DMS153 (cell line): ENCODE measurements at regions not wholly inside any gene's neighbourhood (a gene's known extent, or its start where the extent isn't known, plus 50 kb on each side); places are given as distances from the start of the nearest gene placed in this dataset.
"Not testable (repeated sequence)": the region's sequence is repeated elsewhere in the genome, so short reads cannot be mapped to it uniquely, and the experiment has no call there.

ENCODE experiments used
- DNase-seq: peaks from one replicate; lab custom pipeline; 2025; lab: John Stamatoyannopoulos, UW

DNA sequence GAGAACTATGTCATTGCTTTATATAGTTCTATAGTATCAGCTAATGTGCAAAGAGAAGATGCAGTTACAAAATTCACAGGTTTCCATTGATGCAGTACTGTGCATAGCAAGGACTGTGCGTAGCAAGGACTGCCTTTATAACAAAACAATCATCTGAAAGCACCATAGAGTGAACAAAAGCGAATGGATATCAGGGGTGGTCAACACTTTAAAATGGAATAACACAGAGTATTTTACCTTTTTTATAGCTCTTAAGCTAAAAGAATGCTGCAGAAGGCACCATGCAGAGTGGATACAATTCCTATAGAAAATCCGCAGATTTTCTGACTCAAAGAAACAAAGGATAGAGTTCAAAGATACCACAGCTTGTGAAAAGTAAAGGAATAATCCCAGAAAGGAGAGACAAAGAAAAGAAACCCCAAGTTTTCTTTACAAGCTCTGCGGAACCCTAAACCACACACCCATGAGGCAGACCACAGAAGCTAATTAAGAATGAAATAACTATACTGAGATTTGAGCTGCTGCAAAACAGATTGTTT is 229.9 kb upstream of the DTNA start:
- DNase-seq: no peak

DNA sequence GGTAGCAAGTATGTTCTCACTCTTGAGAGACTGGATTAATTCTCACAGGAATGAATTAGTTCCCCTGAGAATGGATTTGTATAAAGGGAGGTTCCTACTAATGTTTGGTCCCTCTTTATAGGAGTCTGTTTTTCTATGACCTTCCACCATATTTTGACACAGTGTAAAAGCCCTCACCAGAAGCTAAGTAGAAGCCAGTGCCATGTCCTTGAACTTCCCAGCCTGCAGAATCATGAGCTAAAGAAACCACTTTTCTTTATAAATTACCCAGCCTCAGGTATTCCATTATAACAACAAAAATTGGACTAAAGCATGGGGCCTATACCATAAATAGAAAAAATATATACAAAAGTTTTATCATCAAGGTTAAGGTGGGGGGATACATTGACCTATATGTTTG is 227.9 kb upstream of the DTNA start:
- DNase-seq: no peak

DNA sequence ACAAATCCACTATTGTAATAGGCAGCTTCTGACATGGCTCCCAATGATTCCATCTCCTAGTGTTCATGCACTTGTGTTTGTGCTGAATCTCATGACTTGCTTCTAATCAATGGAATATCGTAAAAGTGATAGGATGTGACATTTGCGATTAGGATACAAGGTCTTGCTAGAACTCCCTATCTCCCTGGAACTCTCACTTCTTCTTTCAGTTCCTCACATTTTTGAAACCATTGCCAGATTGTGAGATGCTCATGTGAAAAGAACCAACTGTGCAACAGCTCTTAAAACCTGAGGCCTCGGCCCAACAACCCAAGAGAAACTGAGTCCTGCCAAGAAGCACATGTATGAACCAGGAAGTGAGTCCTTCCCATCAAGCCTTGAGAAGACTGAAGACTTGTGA is 226.9 kb upstream of the DTNA start:
- DNase-seq: no peak

DNA sequence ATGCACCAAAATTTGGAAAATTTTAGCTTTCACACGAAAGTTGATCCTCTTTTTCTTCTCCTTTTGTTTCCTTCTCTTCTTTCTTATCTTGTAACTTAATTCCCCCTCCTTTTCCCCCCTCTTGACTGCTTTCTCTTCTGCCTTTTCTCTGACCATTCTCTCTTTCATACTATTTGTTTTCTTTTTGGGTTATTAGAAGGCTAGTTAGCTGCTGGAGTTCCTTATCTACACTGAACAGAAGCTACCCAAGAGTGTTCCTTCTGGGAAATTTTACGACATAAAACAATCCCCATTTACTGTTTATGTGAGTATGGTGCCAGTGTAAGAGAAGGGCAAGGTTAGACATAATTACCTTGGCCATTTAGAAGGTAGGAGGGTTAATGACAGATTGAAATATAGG is 218.4 kb upstream of the DTNA start:
- DNase-seq: peak; percentile 7

DNA sequence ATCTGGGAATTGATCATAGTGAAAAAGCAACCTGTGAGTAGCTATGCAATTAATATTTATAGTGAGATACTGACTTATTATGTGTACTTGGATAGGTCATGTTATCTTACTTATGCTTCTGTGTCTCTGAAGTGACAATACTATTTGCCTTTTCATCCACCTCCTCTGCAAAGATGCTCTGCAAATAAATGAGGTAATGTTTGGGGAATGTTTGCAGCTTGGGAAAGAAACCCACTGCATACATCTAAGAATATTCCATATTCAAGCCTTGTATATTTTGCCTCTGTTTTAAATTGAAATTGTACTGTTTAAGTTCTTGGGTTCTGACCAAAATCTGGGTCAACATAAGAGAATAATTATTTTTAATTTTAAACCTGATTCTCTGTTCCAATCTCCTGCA is 217.4 kb upstream of the DTNA start:
- DNase-seq: peak; percentile 58

DNA sequence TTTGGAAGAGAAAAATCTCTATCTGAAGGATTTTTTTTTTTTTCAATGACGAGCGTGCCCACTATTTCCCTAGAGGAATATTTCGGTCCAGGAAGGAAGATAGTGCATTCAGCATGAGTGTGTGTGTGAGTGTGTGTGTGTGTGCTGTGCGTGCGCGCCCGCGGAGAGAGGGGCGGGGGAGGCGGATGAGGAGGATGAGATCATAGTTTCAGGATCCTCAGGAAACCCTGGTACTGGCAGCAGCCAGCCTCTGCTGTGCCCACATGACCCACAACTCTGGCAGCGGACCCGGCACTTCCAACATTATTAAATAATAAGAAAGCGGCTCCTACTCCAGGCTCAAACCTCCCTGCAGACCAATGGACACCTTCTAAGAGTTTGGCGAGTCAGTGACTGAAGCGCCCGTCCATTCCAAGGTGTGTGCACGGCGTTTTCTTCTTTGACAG is 217.0 kb upstream of the DTNA start:
- peak; percentile 83 for DNase-seq

DNA sequence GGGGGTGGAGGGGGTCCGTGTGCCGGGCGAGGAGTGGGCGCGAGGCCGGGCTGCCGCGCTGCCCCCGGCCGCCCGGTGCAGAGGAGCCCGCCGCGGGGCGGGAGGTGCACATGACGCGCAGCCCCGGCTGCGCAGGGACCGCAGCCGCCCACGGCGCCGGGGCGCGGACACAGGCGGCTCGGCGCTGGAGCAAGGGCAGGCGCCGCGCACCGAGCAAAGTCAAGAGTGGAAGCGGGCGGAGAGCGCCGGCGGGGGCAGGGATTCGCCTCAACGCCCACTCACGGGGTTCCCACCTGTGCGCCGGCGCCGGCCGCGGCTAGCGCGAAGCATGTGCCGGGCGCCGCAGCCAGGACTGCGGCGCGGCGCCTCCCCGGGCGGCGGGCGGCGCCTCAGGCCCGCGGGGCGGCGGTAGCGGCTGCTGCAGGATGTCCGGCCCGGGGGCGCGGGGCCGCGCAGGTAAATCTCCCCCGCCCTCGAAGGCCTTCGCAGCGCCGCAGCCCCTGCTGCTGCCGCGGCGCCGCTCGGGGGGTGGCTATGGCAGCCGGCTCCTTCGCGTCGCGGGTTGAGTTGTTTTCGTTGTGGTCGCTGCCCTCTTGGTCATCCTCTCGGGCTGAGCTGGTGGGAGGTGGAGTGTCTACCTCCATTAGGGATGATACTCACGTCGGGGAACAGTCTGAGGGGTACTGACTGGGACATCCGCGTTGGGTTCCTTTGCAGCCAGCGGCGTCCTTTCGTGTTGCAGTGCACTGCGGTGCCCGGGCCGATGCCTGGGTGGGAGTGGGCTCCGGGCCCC is 216.3 kb upstream of the DTNA start:
- peak; percentile 26 for DNase-seq

DNA sequence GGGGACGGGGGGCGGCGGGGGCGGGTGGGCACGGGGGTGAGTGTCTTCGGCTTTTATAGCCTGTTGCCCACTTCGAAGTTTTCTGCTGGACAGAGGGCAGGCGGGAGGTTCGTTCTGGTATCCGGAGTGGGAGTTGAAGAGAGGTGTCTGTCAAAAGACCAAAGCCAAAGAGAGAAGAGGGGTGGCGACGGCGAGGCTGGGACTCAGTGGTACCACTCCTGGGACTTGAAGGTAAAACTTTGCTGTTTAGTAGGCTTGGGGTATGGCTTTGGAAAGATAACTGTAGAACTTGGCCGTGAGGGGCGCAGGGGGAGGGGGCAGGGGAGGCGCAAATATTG is 215.8 kb upstream of the DTNA start:
- DNase-seq: no peak

DNA sequence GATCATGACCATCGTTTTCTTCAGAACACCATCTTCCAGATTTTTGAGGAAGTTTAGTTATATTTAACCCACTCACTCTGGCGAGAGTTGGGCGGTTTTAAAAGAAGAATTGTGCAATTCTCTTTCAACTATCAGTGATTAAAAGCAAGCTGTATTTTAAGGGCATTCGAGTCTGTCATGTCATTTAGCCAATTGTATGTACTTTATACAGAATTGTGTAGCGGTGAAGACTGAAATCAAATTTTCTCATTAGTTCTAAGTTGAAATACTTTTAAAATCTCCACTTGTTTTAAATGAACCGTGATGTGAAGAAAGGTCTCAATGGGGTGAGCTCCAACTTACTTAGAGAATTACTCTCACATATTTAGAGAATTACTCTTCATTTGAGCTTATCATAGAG is 214.6 kb upstream of the DTNA start:
- DNase-seq: no peak

DNA sequence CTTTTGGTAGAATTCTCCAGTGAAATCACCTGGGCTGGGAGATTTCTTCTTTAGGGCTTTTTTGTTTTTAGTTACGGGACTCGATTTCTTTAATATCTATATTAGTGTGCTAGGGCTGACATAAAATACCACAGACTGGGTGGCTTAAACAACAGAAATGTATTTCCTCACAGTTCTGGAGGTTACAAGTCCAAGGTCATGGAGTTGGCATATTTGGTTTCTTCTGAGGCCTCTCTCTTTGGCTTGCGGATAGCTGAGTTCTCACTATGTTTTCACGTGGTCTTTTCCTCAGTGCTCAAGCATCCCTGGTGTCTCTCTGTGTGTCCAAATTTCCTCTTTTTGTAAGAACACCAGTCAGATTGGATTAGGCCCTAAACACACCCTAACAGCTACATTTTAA is 208.5 kb upstream of the DTNA start:
- no peak for DNase-seq

DNA sequence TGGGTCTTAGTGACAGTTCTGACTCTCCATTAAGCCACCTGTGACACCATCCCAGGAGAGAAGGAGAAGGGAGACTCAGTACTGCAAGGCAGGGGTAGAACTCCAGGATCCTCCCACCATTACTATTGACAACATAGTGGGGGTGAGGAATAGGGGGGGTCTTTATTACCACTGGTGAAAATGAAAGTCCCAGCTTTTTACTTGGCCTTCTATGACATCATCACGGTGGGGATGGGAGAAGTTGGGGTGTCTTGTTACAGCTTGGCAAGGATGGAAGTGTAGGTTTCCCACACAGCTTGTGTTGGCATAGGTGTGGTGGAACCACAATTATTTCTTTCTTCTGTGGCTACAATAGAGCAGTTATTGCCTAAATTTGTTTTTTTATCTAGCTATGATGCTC is 203.9 kb upstream of the DTNA start:
- no peak for DNase-seq

DNA sequence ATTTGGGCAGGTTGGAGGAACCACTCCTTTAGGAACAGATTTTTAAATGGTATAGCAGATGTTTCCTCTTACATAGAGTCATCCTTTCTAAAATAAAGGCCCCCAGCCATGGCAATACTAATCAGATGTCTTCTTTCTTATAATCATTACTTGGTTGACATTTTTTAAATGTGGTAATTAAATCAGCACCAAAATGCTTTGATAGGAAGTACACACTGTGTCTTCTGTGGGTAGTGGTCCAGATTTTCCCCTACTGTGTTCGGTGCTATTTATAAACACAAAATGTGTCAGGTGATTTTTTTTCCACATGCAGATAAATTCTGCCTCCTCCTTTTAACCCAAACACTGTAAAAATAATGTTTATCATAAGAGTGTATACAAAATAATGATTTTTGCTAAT is 200.9 kb upstream of the DTNA start:
- DNase-seq: no peak

DNA sequence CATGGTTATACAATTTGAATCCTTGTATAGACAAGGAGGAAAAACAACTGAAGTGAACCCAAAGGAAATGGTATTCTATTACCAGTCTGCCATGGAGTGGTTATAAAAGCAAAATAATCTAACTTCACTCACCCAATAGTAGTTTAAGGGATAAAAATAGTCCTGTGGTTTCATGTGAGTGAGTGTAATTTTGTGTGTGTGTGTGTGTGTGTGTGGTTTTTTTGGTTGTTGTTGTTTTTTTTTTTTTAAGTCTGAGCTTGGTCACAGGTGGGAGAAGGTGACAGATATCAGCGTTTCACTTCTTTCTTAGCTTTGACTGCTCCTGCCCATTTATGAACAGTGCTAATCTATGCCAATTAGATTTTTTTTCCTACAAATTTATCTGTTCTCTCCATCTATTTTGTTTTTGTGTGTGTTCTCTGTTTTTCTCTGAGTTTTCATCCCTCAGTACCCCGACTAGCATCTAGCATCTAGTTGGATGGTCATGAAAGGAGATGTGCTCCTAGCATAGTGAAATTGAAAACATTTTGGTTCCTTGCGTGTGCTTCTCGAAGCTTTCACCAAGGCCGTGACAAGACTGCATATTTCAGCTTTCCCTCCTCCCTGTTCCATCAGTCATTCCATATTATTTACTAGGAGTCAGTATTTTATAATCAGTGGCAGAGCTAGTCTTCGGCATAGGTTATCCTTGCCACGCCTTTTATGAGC is 200.1 kb upstream of the DTNA start:
- no peak for DNase-seq

DNA sequence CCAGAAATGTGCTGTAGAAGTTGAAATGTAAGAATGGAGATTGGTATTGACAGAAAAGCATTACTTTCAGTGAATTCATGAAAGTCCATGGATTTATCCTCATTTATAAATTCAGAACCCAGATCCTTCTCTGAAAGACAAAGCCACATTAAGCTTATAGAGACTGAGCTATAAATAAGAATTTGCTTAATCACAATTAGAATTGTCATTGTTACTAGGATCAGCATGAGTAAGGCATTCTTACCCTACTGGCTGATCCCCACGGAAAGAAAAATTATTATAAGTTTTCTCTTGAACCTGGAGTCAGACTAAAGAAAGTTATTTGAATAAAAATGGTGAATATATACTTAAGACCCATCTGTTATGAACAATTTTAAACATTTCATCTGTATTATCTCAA is 199.2 kb upstream of the DTNA start:
- DNase-seq: no peak

DNA sequence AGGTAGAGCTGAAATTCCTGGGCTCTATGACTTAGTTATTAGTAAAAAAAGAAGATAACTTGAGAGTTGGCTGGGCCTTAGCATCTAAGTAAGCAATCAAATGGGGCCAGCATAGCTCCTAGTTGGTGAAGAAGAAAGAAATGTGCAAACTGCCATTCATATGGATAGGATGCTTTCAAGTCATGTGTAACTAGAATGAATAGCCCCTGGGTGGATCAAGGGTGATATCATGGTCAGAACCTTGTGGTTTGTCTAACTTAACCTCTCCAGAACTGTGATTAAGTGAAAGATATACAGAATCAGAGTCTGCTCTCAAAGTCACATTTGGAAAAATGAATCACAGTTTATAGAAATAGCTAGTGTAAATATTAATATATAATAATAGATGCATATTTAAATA is 198.7 kb upstream of the DTNA start:
- no peak for DNase-seq

DNA sequence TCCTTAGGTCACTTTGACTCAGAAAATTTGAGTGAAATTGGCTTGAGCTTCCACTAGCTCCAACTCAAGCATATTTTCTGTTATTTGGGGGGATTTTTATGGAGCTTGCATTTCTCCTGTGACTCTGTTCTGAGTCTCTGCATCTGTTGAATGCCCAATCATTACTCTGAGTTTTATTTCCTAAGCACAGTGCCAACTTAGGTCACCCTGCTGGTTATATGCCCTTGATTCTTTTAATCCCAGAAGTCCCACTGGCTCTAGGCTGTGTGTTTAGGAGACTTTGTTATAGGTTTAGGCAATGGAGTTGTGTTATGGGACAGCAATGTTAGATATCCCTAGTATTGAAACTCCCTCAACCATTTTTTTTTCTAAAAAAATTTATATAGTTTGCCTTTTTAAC is 198.2 kb upstream of the DTNA start:
- no peak for DNase-seq

DNA sequence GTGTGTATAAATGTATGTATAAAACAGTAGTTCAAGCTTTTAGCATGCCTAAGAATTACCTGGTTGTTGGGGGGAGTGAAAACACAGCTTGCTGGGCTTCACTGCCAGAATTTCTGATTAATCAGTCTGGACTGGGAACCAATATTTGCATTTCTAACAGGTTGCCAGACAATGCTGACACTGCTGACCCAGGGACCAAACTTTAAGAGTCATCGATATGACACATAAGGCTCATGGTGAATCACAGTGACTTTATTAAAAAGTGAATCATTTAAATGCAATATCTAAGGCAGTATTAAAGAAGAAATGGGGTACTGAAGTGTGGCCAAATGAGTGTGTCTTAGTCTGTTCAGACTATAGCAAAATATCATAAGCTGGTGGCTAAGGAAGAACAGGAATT is 195.9 kb upstream of the DTNA start:
- no peak for DNase-seq

DNA sequence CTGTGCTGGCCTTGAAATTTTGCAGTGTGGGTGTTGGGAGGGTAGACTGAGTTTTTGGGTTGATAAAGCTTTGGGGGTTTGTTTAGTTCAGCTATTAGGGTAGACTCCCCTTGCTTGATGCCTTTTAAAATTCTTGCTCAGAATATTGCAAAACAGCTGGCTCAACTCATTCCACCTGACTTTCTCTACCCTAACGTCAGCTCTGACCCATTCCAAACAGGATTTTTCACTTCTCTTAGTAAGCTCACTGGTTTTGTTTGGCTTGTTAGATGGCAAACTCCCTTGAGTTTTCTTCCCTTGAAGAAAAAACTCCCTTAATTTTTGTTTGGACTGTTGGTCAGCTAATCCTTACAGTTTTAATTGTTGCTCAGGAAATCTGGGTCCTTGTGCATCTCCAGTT is 195.1 kb upstream of the DTNA start:
- DNase-seq: no peak

DNA sequence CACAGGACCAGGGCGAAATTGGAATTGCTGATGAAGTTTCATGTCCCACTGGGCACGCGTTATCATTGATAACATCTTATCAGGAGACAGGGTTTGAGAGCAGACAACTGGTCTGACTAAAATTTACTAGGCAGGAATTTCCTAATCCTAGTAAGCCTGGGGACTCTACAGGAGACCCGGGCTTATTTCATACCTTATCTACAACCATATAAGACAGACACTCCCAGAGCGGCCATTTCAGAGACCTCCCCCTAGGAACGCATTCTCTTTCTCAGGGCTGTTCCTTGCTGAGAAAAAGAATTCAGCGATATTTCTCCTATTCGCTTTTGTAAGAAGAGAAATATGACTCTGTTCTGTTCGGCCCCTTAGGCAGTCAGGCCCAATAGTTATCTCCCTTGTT is 193.7 kb upstream of the DTNA start:
- not testable (repeated sequence) for DNase-seq

DNA sequence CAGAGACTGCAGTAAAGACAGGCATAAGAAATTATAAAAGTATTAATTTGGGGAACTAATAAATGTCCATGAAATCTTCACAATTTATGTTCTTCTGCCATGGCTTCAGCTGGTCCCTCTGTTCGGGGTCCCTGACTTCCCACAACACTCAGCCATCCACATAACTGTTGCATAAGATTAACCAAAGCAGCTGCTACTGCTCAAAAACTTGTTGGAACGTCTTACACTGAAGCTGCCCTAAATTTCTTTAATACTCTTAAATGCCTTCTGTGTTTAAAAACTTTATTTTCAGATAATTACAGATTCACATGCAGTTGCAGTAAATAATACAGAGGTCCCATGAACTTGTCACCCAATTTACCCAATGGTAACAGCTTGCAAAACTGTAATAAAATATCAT is 193.1 kb upstream of the DTNA start:
- DNase-seq: not testable (repeated sequence)

DNA sequence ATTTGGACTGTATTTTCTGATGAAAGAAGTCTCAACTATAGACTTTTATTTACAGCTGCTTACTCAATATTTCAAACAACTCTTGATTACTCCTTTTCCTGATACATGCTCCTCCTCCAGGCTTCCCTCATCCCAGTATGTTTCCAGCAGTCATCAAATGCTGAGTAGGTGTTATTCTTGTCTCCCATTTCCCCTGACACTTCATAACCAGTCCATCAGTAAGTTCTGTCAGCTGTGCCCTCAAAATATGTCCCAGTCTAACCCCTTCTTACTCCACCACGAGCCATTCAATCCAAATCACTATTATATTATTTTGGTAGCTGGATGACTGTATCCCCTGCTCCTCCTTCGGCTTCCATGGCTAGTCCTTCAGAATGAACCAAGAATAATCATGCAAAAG is 189.1 kb upstream of the DTNA start:
- DNase-seq: no peak

DNA sequence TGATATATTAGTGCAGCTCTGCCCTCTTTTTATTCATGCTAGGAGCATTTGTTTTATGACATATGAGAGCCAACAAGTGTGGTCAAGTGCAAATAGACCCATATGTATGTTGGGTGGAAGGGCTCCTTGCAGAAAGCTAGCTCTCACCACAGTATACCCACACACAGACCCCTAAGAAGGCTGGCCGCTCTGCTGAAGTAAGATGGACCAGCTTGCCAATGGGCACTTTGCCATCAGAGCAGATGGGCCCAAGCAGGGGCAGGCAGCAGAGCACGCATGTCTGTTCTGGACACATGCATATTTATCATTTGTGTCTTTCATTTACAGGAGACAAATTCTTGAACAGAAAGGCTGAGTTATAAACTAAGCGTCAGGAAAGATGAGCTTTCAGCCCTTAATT is 187.5 kb upstream of the DTNA start:
- DNase-seq: no peak

DNA sequence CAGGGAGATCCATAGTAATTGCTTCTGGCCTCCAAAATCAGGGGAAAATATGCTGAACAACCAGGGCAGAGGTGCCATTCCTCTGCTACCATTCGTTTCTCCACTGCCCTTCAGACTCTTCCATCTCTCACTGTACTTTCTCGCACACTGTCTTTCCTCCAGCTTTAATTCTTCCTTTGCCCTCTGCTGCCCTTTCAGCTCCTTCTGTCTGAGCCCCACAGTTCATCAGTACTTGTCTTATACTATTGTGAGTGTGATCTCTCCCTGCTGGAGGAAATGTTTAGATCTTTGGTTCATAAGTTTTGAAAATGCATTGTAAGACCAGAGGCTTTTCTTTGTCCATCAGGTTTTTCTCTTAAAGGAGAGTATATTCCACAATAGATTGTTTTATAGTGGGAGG is 184.9 kb upstream of the DTNA start:
- no peak for DNase-seq

DNA sequence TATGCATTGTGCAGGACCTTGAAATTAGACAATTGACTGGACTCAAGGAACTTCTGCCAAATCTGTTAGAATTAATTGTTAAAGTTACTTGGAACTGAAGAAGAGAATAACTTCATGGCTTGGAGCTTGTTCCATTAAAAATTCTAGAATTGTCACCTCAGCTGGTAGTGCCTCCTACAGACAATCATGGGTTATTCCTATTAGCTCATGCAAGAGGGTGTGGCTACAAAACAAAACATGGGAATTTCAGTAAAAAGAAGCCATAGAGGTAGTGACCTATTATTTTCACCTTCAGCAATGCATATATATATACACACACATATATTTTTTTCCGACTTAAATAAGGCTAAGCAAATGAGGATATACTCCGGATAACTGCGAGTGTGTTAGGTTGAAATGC is 181.9 kb upstream of the DTNA start:
- DNase-seq: no peak
